ENCODE measurements at regions not wholly inside any gene's neighbourhood (a gene's known extent, or its start where the extent isn't known, plus 50 kb on each side); places are given as distances from the start of the nearest gene placed in this dataset.

DNA sequence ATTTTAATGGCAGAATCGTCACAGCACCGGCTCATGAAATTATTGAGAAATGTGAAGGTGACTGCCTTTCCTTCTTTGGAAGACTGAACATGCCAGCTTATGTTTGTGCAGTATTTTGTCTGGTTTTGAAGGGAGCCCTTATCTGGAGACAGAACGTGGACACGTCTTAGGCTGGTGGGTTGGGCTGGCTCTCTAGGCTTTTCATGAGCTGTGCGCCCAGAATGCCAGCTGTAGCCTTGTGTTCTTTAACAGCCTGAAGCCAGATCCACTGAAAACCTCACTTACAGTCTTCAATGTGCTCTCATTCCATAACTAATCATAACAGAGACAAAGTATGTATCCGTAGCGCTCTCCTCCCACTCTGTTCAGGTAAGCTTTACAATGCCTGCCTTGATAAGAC is 184.4 kb upstream of the HTR2A start:
- no peak for TF ChIP-seq EZH2 (IDR thresholded peaks at IDR 0.05; ENCODE audit: low read depth)
- TF ChIP-seq, protein P1, sequence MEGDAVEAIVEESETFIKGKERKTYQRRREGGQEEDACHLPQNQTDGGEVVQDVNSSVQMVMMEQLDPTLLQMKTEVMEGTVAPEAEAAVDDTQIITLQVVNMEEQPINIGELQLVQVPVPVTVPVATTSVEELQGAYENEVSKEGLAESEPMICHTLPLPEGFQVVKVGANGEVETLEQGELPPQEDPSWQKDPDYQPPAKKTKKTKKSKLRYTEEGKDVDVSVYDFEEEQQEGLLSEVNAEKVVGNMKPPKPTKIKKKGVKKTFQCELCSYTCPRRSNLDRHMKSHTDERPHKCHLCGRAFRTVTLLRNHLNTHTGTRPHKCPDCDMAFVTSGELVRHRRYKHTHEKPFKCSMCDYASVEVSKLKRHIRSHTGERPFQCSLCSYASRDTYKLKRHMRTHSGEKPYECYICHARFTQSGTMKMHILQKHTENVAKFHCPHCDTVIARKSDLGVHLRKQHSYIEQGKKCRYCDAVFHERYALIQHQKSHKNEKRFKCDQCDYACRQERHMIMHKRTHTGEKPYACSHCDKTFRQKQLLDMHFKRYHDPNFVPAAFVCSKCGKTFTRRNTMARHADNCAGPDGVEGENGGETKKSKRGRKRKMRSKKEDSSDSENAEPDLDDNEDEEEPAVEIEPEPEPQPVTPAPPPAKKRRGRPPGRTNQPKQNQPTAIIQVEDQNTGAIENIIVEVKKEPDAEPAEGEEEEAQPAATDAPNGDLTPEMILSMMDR (conservative IDR thresholded peaks at IDR 0.05) = no peak

All from PC-9 (cell line).